ENCODE measurements at regions not wholly inside any gene's neighbourhood (a gene's known extent, or its start where the extent isn't known, plus 50 kb on each side); places are given as distances from the start of the nearest gene placed in this dataset.

DNA sequence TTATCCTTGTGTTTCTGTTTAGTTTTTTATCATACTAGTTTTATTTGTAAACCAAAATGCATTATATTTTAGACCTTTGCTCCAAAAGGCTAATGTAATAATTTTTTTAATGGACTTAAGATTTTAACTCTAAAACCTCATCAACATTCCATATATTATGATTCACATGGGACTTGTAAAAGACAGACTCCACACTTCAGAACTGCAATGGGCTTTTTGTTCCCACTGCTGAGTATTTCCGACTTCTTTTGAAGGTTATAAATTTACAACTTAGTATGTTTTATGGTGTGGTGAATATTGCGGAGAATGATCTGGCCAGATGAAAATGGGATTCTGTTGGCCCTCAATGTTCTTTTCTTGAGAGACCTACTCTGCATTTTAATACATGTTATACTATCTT lies 678.5 kb downstream of the USP25 start:
- no peak overlapping the region for H3K27ac ChIP-seq (ENCODE audit: low read depth)
- H2AFZ ChIP-seq: no peak overlapping the region
- no peak for DNase-seq (ENCODE audit: low spot score)
- H3K4me3 ChIP-seq: no peak overlapping the region
- H3K27me3 ChIP-seq (ENCODE audit: insufficient read depth): no peaks in the 10 kb centered on the region
- no peak overlapping the region for H3K4me3 Mint-ChIP-seq
- H4K20me1 ChIP-seq (replicated peaks; ENCODE audit: insufficient read depth): no peaks in the 10 kb centered on the region
- peaks cover 2% of the 10 kb centered on the region for H3K27me3 Mint-ChIP-seq (ENCODE audit: insufficient read depth, low read depth, poor library complexity)
- H3K27ac Mint-ChIP-seq: no peak overlapping the region
- no peak for TF ChIP-seq EZH2 (IDR thresholded peaks at IDR 0.05; ENCODE audit: low read depth, unreplicated experiment)
- no peak for TF ChIP-seq JUNB (IDR thresholded peaks at IDR 0.05; ENCODE audit: unreplicated experiment)
- TF ChIP-seq NANOG (IDR thresholded peaks at IDR 0.05; ENCODE audit: borderline replicate concordance): no peak
- no peak for TF ChIP-seq ZNF114 (CRISPR knock-in tag; IDR thresholded peaks at IDR 0.05)
- TF ChIP-seq, protein P1, sequence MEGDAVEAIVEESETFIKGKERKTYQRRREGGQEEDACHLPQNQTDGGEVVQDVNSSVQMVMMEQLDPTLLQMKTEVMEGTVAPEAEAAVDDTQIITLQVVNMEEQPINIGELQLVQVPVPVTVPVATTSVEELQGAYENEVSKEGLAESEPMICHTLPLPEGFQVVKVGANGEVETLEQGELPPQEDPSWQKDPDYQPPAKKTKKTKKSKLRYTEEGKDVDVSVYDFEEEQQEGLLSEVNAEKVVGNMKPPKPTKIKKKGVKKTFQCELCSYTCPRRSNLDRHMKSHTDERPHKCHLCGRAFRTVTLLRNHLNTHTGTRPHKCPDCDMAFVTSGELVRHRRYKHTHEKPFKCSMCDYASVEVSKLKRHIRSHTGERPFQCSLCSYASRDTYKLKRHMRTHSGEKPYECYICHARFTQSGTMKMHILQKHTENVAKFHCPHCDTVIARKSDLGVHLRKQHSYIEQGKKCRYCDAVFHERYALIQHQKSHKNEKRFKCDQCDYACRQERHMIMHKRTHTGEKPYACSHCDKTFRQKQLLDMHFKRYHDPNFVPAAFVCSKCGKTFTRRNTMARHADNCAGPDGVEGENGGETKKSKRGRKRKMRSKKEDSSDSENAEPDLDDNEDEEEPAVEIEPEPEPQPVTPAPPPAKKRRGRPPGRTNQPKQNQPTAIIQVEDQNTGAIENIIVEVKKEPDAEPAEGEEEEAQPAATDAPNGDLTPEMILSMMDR (conservative IDR thresholded peaks at IDR 0.05; ENCODE audit: low read depth in 2 of 2): no peak
- no peak for TF ChIP-seq CREB1 (CRISPR knock-in tag; IDR thresholded peaks at IDR 0.05; ENCODE audit: low read depth)
- TF ChIP-seq, protein P2, sequence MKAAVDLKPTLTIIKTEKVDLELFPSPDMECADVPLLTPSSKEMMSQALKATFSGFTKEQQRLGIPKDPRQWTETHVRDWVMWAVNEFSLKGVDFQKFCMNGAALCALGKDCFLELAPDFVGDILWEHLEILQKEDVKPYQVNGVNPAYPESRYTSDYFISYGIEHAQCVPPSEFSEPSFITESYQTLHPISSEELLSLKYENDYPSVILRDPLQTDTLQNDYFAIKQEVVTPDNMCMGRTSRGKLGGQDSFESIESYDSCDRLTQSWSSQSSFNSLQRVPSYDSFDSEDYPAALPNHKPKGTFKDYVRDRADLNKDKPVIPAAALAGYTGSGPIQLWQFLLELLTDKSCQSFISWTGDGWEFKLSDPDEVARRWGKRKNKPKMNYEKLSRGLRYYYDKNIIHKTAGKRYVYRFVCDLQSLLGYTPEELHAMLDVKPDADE (IDR thresholded peaks at IDR 0.05): no peak
- peaks cover 9% of the 10 kb centered on the region; the same call in 2 of the 3 replicates for H3K9me3 Mint-ChIP-seq
- no peaks in the 10 kb centered on the region for H3F3A ChIP-seq (replicated peaks; ENCODE audit: low read depth)
- H3K4me1 Mint-ChIP-seq: no peaks in the 10 kb centered on the region; the same call in 2 of the 3 replicates
- no peak for ATAC-seq
- no peaks in the 10 kb centered on the region for H3K36me3 ChIP-seq (ENCODE audit: insufficient read depth)
- no peaks in the 10 kb centered on the region; the same call in 2 of the 3 replicates for H3K36me3 Mint-ChIP-seq (ENCODE audit: low read depth)
- no peaks in the 10 kb centered on the region for H3K9me2 ChIP-seq (ENCODE audit: insufficient read depth)
- no peak overlapping the region for H3K4me2 ChIP-seq
- no peaks in the 10 kb centered on the region for H3K79me2 ChIP-seq (replicated peaks; ENCODE audit: insufficient read depth)
- H3K4me1 ChIP-seq (ENCODE audit: insufficient read depth): no peaks in the 10 kb centered on the region

DNA sequence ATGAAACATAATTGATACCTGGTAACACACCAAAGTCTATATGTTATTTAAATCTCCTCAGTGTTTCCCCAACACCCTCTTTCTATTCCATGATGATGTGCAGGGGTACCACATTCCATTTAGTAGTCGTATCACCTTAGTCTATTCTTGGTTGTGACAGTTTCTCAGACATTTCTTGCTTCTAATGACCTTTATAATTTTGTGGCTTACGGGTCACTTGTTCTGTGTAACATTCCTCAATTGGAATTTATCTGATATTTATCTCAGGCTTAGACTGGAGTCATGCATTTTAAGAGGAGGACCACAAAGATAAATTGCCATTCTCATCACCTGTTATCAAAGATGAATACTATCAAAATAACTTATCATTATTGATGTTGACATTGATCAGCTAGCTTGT lies 679.6 kb downstream of the USP25 start:
- DNase-seq (ENCODE audit: low spot score) (no peak), ATAC-seq (no peak)
- Mint-ChIP-seq H3K27ac (no peak overlapping the region), H3K27me3 (ENCODE audit: insufficient read depth, low read depth, poor library complexity) (peaks cover 2% of the 10 kb centered on the region), H3K4me1 (no peaks in the 10 kb centered on the region; the same call in 2 of the 3 replicates), H3K36me3 (ENCODE audit: low read depth) (no peaks in the 10 kb centered on the region; the same call in 2 of the 3 replicates), H3K4me3 (no peak overlapping the region), H3K9me3 (peaks cover 9% of the 10 kb centered on the region; the same call in 2 of the 3 replicates)
- no peak overlapping the region for H2AFZ ChIP-seq
- H3K27ac ChIP-seq (ENCODE audit: low read depth): no peak overlapping the region
- H3K4me3 ChIP-seq: no peak overlapping the region
- H3K79me2 ChIP-seq (replicated peaks; ENCODE audit: insufficient read depth): no peaks in the 10 kb centered on the region
- H4K20me1 ChIP-seq (replicated peaks; ENCODE audit: insufficient read depth): no peaks in the 10 kb centered on the region
- H3K9me2 ChIP-seq (ENCODE audit: insufficient read depth): no peaks in the 10 kb centered on the region
- H3K4me1 ChIP-seq (ENCODE audit: insufficient read depth): no peaks in the 10 kb centered on the region
- H3K4me2 ChIP-seq: no peak overlapping the region
- H3F3A ChIP-seq (replicated peaks; ENCODE audit: low read depth): no peaks in the 10 kb centered on the region
- no peaks in the 10 kb centered on the region for H3K36me3 ChIP-seq (ENCODE audit: insufficient read depth)
- no peaks in the 10 kb centered on the region for H3K27me3 ChIP-seq (ENCODE audit: insufficient read depth)
- TF ChIP-seq, protein P1 (conservative IDR thresholded peaks at IDR 0.05; ENCODE audit: low read depth in 2 of 2): no peak
- TF ChIP-seq JUNB (IDR thresholded peaks at IDR 0.05; ENCODE audit: unreplicated experiment): no peak
- no peak for TF ChIP-seq NANOG (IDR thresholded peaks at IDR 0.05; ENCODE audit: borderline replicate concordance)
- TF ChIP-seq ZNF331 (CRISPR knock-in tag; IDR thresholded peaks at IDR 0.05; ENCODE audit: low read depth): no peak
- no peak for TF ChIP-seq CREB1 (CRISPR knock-in tag; IDR thresholded peaks at IDR 0.05; ENCODE audit: low read depth)
- no peak for TF ChIP-seq STAT1 (IDR thresholded peaks at IDR 0.05; ENCODE audit: unreplicated experiment)
- TF ChIP-seq EZH2phosphoT487 (IDR thresholded peaks at IDR 0.05; ENCODE audit: unreplicated experiment): no peak
- TF ChIP-seq ZNF114 (CRISPR knock-in tag; IDR thresholded peaks at IDR 0.05): no peak
- no peak for TF ChIP-seq POLR2AphosphoS5 (IDR thresholded peaks at IDR 0.05; ENCODE audit: low read depth)
- TF ChIP-seq EZH2 (IDR thresholded peaks at IDR 0.05; ENCODE audit: low read depth, unreplicated experiment): no peak
- TF ChIP-seq, protein P2 (IDR thresholded peaks at IDR 0.05): no peak
- TF ChIP-seq REST (IDR thresholded peaks at IDR 0.05; ENCODE audit: unreplicated experiment): no peak

All from GM23338 (cell line).